ENCODE measurements at regions not wholly inside any gene's neighbourhood (a gene's known extent, or its start where the extent isn't known, plus 50 kb on each side); places are given as distances from the start of the nearest gene placed in this dataset.

- TF ChIP-seq CTCF (IDR thresholded peaks at IDR 0.05) (no peak), POLR2AphosphoS5 (IDR thresholded peaks at IDR 0.05) (no peak), POLR2A (IDR thresholded peaks at IDR 0.05) (no peak), EP300 (IDR thresholded peaks at IDR 0.05) (no peak)
These were observed 725.2 kb upstream of the GOLIM4 start for GRCh38 chr3:168820810-168821415.

Measured in suprapubic skin (tissue), 4 donors.